Vagina (tissue), 2 donors: ENCODE measurements at regions not wholly inside any gene's neighbourhood (a gene's known extent, or its start where the extent isn't known, plus 50 kb on each side); places are given as distances from the start of the nearest gene placed in this dataset.

Experiments
- CTCF ChIP-seq, 3 experiments: fragments of 450-650 bp in 2 of 3; fragments of 200-600 bp in 1 of 3; sonication (generic) in 1 of 3; IDR thresholded peaks; one replicate each; pipeline ENCODE4 v1.5.1; 2017 to 2019; ENCODE audit warnings: antibody characterized with exemption in 3 of 3, mild to moderate bottlenecking in 2 of 3, moderate library complexity in 2 of 3
- POLR2A ChIP-seq, 2 donors: fragments of 450-650 bp; IDR thresholded peaks; one replicate each; pipeline ENCODE4 v1.6.1; 2017; ENCODE audit warnings: antibody characterized with exemption in 2 of 2, mild to moderate bottlenecking in 2 of 2, moderate library complexity in 2 of 2
- POLR2AphosphoS5 ChIP-seq, 2 donors: sonication (generic); formaldehyde crosslinking; IDR thresholded peaks; one replicate each; pipeline ENCODE4 v1.9.0; 2017; ENCODE audit warnings: antibody characterized with exemption in 2 of 2, mild to moderate bottlenecking in 2 of 2, low read depth in 1 of 2; ENCODE audit not compliant: insufficient read depth in 1 of 2

GRCh38 chr3:15974647-15975046, 176.9 kb upstream of the ANKRD28 start:
- no peak for TF ChIP-seq CTCF (IDR thresholded peaks at IDR 0.05)
- no peak for TF ChIP-seq POLR2A (IDR thresholded peaks at IDR 0.05)
- TF ChIP-seq POLR2AphosphoS5 (IDR thresholded peaks at IDR 0.05; ENCODE audit: insufficient read depth in 1 of 2, low read depth in 1 of 2) = no peak
